Panc1 (cell line): ENCODE measurements at regions not wholly inside any gene's neighbourhood (a gene's known extent, or its start where the extent isn't known, plus 50 kb on each side); places are given as distances from the start of the nearest gene placed in this dataset.

Experiments
- POLR2AphosphoS5 ChIP-seq: IDR thresholded peaks from 2 replicates; pipeline ENCODE4 v1.6.1; 2012; ENCODE audit warnings: mild to moderate bottlenecking, low read depth, low read length, moderate library complexity
- SIN3A ChIP-seq: IDR thresholded peaks from 2 replicates; pipeline ENCODE4 v1.6.1; 2012; ENCODE audit warnings: low read depth, mild to moderate bottlenecking, low read length, moderate library complexity, borderline replicate concordance; ENCODE audit not compliant: insufficient read depth
- TF ChIP-seq, protein P1 (sequence below): fragments of 450-650 bp; IDR thresholded peaks from 2 replicates; pipeline ENCODE4 v1.5.1; 2017; ENCODE audit warnings: mild to moderate bottlenecking
- TF ChIP-seq, protein P2 (sequence below), 2 experiments: IDR thresholded peaks; 2 replicates each; pipeline ENCODE4 v1.6.1; 2011 to 2012; ENCODE audit warnings: low read depth in 2 of 2, control low read depth in 1 of 2, low read length in 1 of 2, mild to moderate bottlenecking in 1 of 2, moderate library complexity in 1 of 2; ENCODE audit not compliant: insufficient read depth in 1 of 2

DNA sequence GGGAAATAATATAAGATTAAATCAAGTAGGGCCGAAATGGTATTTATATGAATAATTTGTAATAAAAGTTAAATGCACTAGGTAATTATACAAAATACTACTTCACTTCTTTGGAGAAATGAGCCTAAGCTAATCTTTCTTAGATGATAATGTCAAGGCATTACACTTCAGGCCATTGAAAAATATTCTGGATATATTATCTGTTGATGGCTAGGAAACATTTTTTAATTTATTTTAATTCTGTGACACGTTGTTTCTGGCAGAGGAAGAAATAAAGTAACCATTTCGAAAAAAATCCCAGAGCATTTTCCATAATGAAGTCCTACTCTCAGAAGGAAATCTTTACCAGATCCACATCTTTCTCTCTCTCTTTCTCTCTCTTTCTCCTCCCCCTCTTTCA, 133.9 kb downstream of the MMUT start:
- TF ChIP-seq, protein P1, sequence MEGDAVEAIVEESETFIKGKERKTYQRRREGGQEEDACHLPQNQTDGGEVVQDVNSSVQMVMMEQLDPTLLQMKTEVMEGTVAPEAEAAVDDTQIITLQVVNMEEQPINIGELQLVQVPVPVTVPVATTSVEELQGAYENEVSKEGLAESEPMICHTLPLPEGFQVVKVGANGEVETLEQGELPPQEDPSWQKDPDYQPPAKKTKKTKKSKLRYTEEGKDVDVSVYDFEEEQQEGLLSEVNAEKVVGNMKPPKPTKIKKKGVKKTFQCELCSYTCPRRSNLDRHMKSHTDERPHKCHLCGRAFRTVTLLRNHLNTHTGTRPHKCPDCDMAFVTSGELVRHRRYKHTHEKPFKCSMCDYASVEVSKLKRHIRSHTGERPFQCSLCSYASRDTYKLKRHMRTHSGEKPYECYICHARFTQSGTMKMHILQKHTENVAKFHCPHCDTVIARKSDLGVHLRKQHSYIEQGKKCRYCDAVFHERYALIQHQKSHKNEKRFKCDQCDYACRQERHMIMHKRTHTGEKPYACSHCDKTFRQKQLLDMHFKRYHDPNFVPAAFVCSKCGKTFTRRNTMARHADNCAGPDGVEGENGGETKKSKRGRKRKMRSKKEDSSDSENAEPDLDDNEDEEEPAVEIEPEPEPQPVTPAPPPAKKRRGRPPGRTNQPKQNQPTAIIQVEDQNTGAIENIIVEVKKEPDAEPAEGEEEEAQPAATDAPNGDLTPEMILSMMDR = no peak
- TF ChIP-seq, protein P2, sequence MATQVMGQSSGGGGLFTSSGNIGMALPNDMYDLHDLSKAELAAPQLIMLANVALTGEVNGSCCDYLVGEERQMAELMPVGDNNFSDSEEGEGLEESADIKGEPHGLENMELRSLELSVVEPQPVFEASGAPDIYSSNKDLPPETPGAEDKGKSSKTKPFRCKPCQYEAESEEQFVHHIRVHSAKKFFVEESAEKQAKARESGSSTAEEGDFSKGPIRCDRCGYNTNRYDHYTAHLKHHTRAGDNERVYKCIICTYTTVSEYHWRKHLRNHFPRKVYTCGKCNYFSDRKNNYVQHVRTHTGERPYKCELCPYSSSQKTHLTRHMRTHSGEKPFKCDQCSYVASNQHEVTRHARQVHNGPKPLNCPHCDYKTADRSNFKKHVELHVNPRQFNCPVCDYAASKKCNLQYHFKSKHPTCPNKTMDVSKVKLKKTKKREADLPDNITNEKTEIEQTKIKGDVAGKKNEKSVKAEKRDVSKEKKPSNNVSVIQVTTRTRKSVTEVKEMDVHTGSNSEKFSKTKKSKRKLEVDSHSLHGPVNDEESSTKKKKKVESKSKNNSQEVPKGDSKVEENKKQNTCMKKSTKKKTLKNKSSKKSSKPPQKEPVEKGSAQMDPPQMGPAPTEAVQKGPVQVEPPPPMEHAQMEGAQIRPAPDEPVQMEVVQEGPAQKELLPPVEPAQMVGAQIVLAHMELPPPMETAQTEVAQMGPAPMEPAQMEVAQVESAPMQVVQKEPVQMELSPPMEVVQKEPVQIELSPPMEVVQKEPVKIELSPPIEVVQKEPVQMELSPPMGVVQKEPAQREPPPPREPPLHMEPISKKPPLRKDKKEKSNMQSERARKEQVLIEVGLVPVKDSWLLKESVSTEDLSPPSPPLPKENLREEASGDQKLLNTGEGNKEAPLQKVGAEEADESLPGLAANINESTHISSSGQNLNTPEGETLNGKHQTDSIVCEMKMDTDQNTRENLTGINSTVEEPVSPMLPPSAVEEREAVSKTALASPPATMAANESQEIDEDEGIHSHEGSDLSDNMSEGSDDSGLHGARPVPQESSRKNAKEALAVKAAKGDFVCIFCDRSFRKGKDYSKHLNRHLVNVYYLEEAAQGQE (IDR thresholded peaks at IDR 0.05; ENCODE audit: insufficient read depth in 1 of 2, low read depth in 2 of 2, low read length in 1 of 2) = no peak
- TF ChIP-seq POLR2AphosphoS5 = no peak
- no peak for TF ChIP-seq SIN3A
